Epithelial cell of esophagus (primary cell): ENCODE measurements at regions not wholly inside any gene's neighbourhood (a gene's known extent, or its start where the extent isn't known, plus 50 kb on each side); places are given as distances from the start of the nearest gene placed in this dataset.
"Not testable (repeated sequence)": the region's sequence is repeated elsewhere in the genome, so short reads cannot be mapped to it uniquely, and the experiment has no call there.

ENCODE experiments used
- DNase-seq: peaks from one replicate; pipeline ENCODE4 v3.0.0; 2010; ENCODE audit warnings: low read depth
- H3K4me3 ChIP-seq: 2 replicates; pipeline ENCODE4 v1.5.1; 2011; ENCODE audit warnings: mild to moderate bottlenecking, low read length, control low read depth
- CTCF ChIP-seq: IDR thresholded peaks from 2 replicates; pipeline ENCODE4 v1.5.1; 2011; ENCODE audit warnings: low read depth, mild to moderate bottlenecking, low read length, control low read depth, inconsistent platforms; ENCODE audit not compliant: insufficient read depth; ENCODE audit errors: missing control alignments

GRCh38 chr13:56110751-56111150 is 1030.0 kb upstream of the PRR20A start:
- peak; percentile 41 for DNase-seq

GRCh38 chr13:56134524-56134923 is 1006.2 kb upstream of the PRR20A start:
- no peak for TF ChIP-seq CTCF
- no peak for DNase-seq
- no peak overlapping the region for H3K4me3 ChIP-seq

More at GRCh38 chr13:56110751-56111150, 1030.0 kb upstream of the PRR20A start:
- no peak for TF ChIP-seq CTCF
- H3K4me3 ChIP-seq, result no peak overlapping the region

- no peak for DNase-seq
- no peak overlapping the region for H3K4me3 ChIP-seq
- no peak for TF ChIP-seq CTCF
Observed at GRCh38 chr13:56166864-56167263, 973.9 kb upstream of the PRR20A start.

- DNase-seq, result no peak
- no peak overlapping the region for H3K4me3 ChIP-seq
- no peak for TF ChIP-seq CTCF
Observed at GRCh38 chr13:56168581-56168980, 972.1 kb upstream of the PRR20A start.

- no peak for TF ChIP-seq CTCF
- H3K4me3 ChIP-seq, result no peak overlapping the region
Observed at GRCh38 chr13:56173346-56173745, 967.4 kb upstream of the PRR20A start.

GRCh38 chr13:56182598-56182997 is 958.1 kb upstream of the PRR20A start:
- H3K4me3 ChIP-seq, result no peak overlapping the region
- DNase-seq, result no peak
- no peak for TF ChIP-seq CTCF

More at GRCh38 chr13:56173346-56173745, 967.4 kb upstream of the PRR20A start:
- DNase-seq, result no peak

GRCh38 chr13:56187331-56187730 is 953.4 kb upstream of the PRR20A start:
- no peak for TF ChIP-seq CTCF
- no peak overlapping the region for H3K4me3 ChIP-seq
- no peak for DNase-seq

- DNase-seq, H3K4me3 ChIP-seq: not testable (repeated sequence)
Observed at GRCh38 chr13:56188582-56188981, 952.1 kb upstream of the PRR20A start.
